ENCODE measurements at regions not wholly inside any gene's neighbourhood (a gene's known extent, or its start where the extent isn't known, plus 50 kb on each side); places are given as distances from the start of the nearest gene placed in this dataset.

- no peak for TF ChIP-seq CTCF (conservative IDR thresholded peaks at IDR 0.05; ENCODE audit: low read depth, low read length)
- no peak for TF ChIP-seq POLR2A (IDR thresholded peaks at IDR 0.05; ENCODE audit: low read depth, low read length)
- TF ChIP-seq ELK1 (IDR thresholded peaks at IDR 0.05; ENCODE audit: borderline replicate concordance, low read depth, low read length): no peak
- TF ChIP-seq MAFK (IDR thresholded peaks at IDR 0.05; ENCODE audit: low read depth, low read length): no peak
- no peak for TF ChIP-seq USF2 (IDR thresholded peaks at IDR 0.05; ENCODE audit: low read depth, low read length)
- TF ChIP-seq BHLHE40 (IDR thresholded peaks at IDR 0.05; ENCODE audit: low read depth, low read length): no peak
- no peak for TF ChIP-seq RCOR1 (IDR thresholded peaks at IDR 0.05; ENCODE audit: insufficient replicate concordance, low read length)
These were observed 100.5 kb downstream of the TEX35 start for GRCh38 chr1:178613271-178613945.
